Suprapubic skin (tissue), 4 donors: ENCODE measurements at regions not wholly inside any gene's neighbourhood (a gene's known extent, or its start where the extent isn't known, plus 50 kb on each side); places are given as distances from the start of the nearest gene placed in this dataset.
"Not testable (repeated sequence)": the region's sequence is repeated elsewhere in the genome, so short reads cannot be mapped to it uniquely, and the experiment has no call there.

ENCODE experiments used
- DNase-seq, 2 donors: peaks; one replicate each; pipeline ENCODE4 v3.0.0-alpha.2; 2019; ENCODE audit warnings: low spot score in 2 of 2
- H3K27ac ChIP-seq: fragments of 200-600 bp; sonication (generic); one replicate; pipeline ENCODE4 v1.5.1; 2019
- H3K27me3 ChIP-seq: fragments of 200-600 bp; sonication (generic); one replicate; pipeline ENCODE4 v1.5.1; 2019
- H3K36me3 ChIP-seq: fragments of 200-600 bp; sonication (generic); one replicate; pipeline ENCODE4 v1.5.1; 2019
- H3K4me1 ChIP-seq: fragments of 200-600 bp; sonication (generic); one replicate; pipeline ENCODE4 v1.5.1; 2019
- H3K4me3 ChIP-seq: fragments of 200-600 bp; sonication (generic); one replicate; pipeline ENCODE4 v1.5.1; 2019; ENCODE audit warnings: mild to moderate bottlenecking
- H3K9me3 ChIP-seq: fragments of 200-600 bp; sonication (generic); one replicate; pipeline ENCODE4 v1.5.1; 2019
- EP300 ChIP-seq: sonication (generic); formaldehyde crosslinking; IDR thresholded peaks from one replicate; pipeline ENCODE4 v1.6.1; 2017; ENCODE audit warnings: antibody characterized with exemption
- POLR2A ChIP-seq, 2 donors: fragments of 450-650 bp; IDR thresholded peaks; one replicate each; pipeline ENCODE4 v1.6.1; 2017; ENCODE audit warnings: antibody characterized with exemption in 2 of 2, mild to moderate bottlenecking in 2 of 2, moderate library complexity in 2 of 2
- POLR2AphosphoS5 ChIP-seq, 3 donors: sonication (generic); formaldehyde crosslinking; IDR thresholded peaks; one replicate each; pipeline ENCODE4 v1.6.1; 2017; ENCODE audit warnings: antibody characterized with exemption in 3 of 3
- WGBS: methylation state at CpG from one replicate; pipeline ENCODE4 v1.1.5; 2018; 5-methylcytosine and 5-hydroxymethylcytosine counted together
- TF ChIP-seq, protein P1 (sequence below), 2 donors: fragments of 200-600 bp in 1 of 2; fragments of 450-650 bp in 1 of 2; sonication (generic) in 1 of 2; IDR thresholded peaks; one replicate each; pipeline ENCODE4 v1.5.1; 2016 to 2019; ENCODE audit warnings: antibody characterized with exemption in 2 of 2, mild to moderate bottlenecking in 1 of 2, moderate library complexity in 1 of 2

DNA sequence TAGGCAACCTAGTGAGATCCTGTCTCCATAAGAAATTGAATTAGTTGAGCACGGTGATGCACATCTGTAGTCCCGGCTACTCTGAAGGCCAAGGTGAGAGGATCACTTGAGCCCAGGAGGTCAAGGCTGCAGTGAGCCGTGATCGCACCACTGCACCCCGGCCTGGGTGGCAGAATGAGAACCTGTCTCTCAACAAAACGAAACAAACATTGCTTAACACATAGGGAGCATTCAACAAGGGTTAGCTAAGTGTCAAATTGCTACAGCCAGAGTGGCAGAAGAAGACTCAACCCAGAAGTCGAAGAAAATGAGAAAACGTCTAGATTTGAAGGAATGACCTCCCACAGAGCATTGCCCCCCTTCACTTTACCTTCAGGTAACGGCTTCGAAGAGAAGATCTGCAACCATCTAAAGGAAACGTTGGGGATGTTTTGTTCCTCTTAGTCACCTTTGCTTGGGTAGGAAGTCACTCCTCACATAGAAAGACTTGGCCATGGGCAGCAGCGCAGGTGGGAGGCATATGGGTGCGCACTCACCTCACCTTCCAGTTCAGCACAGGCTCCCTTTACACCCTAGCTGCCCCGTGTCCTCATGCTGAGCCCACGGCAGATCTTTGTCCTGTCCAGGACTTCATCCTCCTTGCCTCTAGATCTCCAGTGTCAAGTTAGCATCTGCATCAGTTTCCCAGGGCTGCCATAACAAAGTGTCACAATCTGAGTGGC, 63.7 kb upstream of the SHLD1 start:
- peaks cover 12% of the 10 kb centered on the region for H3K4me1 ChIP-seq

DNA sequence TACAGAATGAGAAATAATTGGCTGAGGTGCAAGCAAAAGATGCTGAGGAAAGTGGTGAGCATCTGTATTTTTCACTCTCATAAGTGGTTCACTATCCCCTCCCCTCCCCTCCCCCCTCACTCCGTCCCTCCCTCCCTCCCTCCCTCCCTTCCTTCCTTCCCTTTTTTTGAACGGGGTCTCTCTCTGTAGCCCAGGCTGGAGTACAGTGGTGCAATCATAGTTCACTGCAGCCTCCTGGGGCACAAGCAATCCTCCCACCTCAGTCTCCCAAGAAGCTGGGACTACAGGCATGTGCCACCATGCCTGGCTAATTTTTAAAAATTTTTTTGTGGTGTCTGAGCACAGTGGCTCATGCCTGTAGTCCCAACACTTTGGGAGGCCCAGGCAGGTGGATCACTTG, 67.6 kb upstream of the SHLD1 start:
- not testable (repeated sequence) for H3K4me3 ChIP-seq, H3K9me3 ChIP-seq, H3K27me3 ChIP-seq, H3K27ac ChIP-seq, H3K4me1 ChIP-seq, H3K36me3 ChIP-seq, DNase-seq
- WGBS, result 38% methylated on average over 2 of the region's 2 CpGs

More for the DNA sequence above, 63.7 kb upstream of the SHLD1 start:
- WGBS, result 92% methylated on average over 15 of the region's 15 CpGs
- no peak for TF ChIP-seq EP300
- TF ChIP-seq, protein P1, sequence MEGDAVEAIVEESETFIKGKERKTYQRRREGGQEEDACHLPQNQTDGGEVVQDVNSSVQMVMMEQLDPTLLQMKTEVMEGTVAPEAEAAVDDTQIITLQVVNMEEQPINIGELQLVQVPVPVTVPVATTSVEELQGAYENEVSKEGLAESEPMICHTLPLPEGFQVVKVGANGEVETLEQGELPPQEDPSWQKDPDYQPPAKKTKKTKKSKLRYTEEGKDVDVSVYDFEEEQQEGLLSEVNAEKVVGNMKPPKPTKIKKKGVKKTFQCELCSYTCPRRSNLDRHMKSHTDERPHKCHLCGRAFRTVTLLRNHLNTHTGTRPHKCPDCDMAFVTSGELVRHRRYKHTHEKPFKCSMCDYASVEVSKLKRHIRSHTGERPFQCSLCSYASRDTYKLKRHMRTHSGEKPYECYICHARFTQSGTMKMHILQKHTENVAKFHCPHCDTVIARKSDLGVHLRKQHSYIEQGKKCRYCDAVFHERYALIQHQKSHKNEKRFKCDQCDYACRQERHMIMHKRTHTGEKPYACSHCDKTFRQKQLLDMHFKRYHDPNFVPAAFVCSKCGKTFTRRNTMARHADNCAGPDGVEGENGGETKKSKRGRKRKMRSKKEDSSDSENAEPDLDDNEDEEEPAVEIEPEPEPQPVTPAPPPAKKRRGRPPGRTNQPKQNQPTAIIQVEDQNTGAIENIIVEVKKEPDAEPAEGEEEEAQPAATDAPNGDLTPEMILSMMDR (IDR thresholded peaks at IDR 0.05), result no peak
- no peak for TF ChIP-seq POLR2AphosphoS5 (IDR thresholded peaks at IDR 0.05)
- no peak for TF ChIP-seq POLR2A (IDR thresholded peaks at IDR 0.05)
- no peak overlapping the region for H3K4me3 ChIP-seq
- H3K9me3 ChIP-seq, result no peaks in the 10 kb centered on the region
- H3K36me3 ChIP-seq, result no peaks in the 10 kb centered on the region
- DNase-seq, result no peak
- H3K27ac ChIP-seq, result no peak overlapping the region
- no peaks in the 10 kb centered on the region for H3K27me3 ChIP-seq

DNA sequence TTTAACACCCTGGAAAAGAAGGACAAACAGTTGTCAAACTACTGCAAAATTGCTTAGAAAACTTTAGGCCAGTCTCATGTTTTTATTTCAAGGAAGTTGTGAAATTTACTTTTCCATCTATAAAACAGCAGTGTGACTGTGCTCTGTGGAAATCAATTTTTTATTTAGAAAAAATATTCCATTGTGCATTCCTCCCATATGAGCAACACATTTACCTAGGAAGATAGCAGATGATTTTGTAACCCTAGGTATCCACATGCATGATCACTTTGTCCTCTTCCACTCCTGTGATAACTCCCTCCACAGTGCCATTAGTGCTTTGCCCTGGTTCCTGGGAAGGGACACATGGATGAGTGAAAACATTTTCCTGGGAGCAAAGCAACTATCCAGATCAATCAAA, 69.4 kb upstream of the GPCPD1 start:
- H3K9me3 ChIP-seq, result no peaks in the 10 kb centered on the region
- DNase-seq, result no peak
- no peaks in the 10 kb centered on the region for H3K4me1 ChIP-seq
- no peak overlapping the region for H3K4me3 ChIP-seq
- H3K27me3 ChIP-seq, result no peaks in the 10 kb centered on the region
- no peak for TF ChIP-seq EP300
- no peak for TF ChIP-seq POLR2AphosphoS5 (IDR thresholded peaks at IDR 0.05)
- TF ChIP-seq POLR2A (IDR thresholded peaks at IDR 0.05), result no peak
- TF ChIP-seq, protein P1 (IDR thresholded peaks at IDR 0.05), result no peak
- no peaks in the 10 kb centered on the region for H3K36me3 ChIP-seq
- H3K27ac ChIP-seq, result no peak overlapping the region

DNA sequence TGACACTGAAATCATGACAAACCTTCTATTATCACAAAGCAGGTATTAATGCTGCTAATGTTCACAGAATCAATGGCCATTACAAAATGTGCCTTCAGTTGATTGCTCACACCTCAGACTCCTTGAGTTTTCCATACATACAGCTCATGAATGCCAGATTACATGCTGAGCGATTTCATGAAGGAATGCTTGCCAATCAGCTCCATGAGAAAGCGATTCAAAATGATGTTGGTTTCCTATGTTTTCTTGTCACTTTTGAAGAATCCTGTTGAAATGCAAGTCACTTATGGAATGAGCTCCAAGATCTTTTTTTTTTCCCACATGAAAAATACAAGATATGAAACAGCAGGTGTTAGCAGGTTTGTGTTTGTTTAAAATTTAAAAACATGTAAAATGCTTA, 68.0 kb upstream of the GPCPD1 start:
- Histone ChIP-seq H3K4me3 (no peak overlapping the region), H3K4me1 (no peaks in the 10 kb centered on the region), H3K9me3 (no peaks in the 10 kb centered on the region), H3K36me3 (no peaks in the 10 kb centered on the region), H3K27ac (no peak overlapping the region), H3K27me3 (no peaks in the 10 kb centered on the region)
- TF ChIP-seq POLR2AphosphoS5 (IDR thresholded peaks at IDR 0.05), result no peak
- TF ChIP-seq POLR2A (IDR thresholded peaks at IDR 0.05), result no peak
- TF ChIP-seq, protein P1 (IDR thresholded peaks at IDR 0.05), result no peak
- TF ChIP-seq EP300, result no peak
- WGBS, result 93% methylated on average over 2 of the region's 2 CpGs
- DNase-seq, result no peak

DNA sequence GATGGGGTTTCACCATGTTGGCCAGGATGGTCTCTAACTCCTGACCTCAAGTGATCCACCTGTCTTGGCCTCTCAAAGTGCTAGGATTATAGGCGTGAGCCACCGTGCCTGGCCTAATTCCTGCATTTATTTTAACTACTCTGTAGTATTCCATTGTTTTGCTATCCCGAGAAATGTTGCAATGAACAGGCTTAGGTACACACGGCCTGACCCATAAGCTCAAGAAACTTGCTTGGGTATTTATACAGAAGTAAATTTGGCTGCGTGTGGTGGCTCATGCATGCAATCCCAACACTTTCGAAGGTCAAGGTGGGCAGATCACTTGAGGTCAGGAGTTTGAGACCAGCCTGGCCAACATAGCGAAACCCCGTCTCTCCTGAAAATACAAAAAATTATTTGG, 67.1 kb upstream of the GPCPD1 start:
- not testable (repeated sequence) for H3K4me1 ChIP-seq, H3K4me3 ChIP-seq, H3K9me3 ChIP-seq, H3K27me3 ChIP-seq, DNase-seq, H3K36me3 ChIP-seq, H3K27ac ChIP-seq
- WGBS, result 92% methylated on average over 8 of the region's 8 CpGs

DNA sequence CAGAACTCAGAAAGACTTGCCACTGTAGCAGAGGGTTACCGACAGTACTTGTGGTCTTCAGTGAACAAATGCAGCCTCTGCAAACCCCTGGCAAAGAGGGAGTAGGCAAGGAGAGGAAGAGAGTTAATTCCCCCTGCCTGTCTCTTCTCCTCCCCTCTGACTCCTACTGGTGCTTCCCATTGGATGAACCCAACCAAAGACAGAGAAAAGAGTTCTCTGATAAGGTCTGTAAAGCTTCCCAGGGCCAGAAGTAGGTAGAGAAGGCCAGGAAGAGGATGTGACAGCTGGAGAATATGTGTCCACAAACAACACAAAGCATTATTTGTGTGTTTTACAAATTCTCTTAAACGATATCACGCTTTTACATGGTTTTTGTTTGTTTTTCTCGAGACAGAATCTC, 66.6 kb upstream of the GPCPD1 start:
- H3K9me3 ChIP-seq, result no peaks in the 10 kb centered on the region
- no peak for DNase-seq
- no peak for TF ChIP-seq POLR2A (IDR thresholded peaks at IDR 0.05)
- TF ChIP-seq EP300, result no peak
- TF ChIP-seq POLR2AphosphoS5 (IDR thresholded peaks at IDR 0.05), result no peak
- TF ChIP-seq, protein P1 (IDR thresholded peaks at IDR 0.05), result no peak
- H3K27me3 ChIP-seq, result no peaks in the 10 kb centered on the region
- H3K36me3 ChIP-seq, result no peaks in the 10 kb centered on the region
- H3K27ac ChIP-seq, result no peak overlapping the region
- 93% methylated on average over 4 of the region's 4 CpGs for WGBS
- H3K4me1 ChIP-seq, result no peaks in the 10 kb centered on the region
- H3K4me3 ChIP-seq, result no peak overlapping the region
